Sigmoid colon (tissue), 6 donors: ENCODE measurements at regions not wholly inside any gene's neighbourhood (a gene's known extent, or its start where the extent isn't known, plus 50 kb on each side); places are given as distances from the start of the nearest gene placed in this dataset.

Experiments
- DNase-seq: peaks from one replicate; pipeline ENCODE4 v3.0.0-alpha.2; 2019
- H3K27ac ChIP-seq, 4 donors: fragments of 200-600 bp; sonication (generic); one replicate each; pipeline ENCODE4 v1.5.1; 2016 to 2019; ENCODE audit warnings: mild to moderate bottlenecking in 1 of 4
- H3K27me3 ChIP-seq, 3 donors: fragments of 200-600 bp; sonication (generic); one replicate each; pipeline ENCODE4 v1.5.1; 2019; ENCODE audit warnings: mild to moderate bottlenecking in 1 of 3
- H3K36me3 ChIP-seq, 4 donors: fragments of 200-600 bp; sonication (generic); one replicate each; pipeline ENCODE4 v1.5.1; 2016 to 2019
- H3K4me1 ChIP-seq, 4 donors: fragments of 200-600 bp; sonication (generic); one replicate each; pipeline ENCODE4 v1.5.1; 2017 to 2019
- H3K4me3 ChIP-seq, 4 donors: fragments of 200-600 bp; sonication (generic); one replicate each; pipeline ENCODE4 v1.5.1; 2017 to 2019; ENCODE audit warnings: mild to moderate bottlenecking in 2 of 4, moderate library complexity in 1 of 4
- H3K9me3 ChIP-seq, 4 donors: fragments of 200-600 bp in 3 of 4; sonication (generic) in 3 of 4; one replicate each; pipeline versions ENCODE4 v1.5.1 to v1.6.1; 2013 to 2019
- EP300 ChIP-seq, 4 donors: sonication (generic); formaldehyde crosslinking; IDR thresholded peaks; one replicate each; pipeline ENCODE4 v1.6.1; 2017; ENCODE audit warnings: antibody characterized with exemption in 4 of 4
- POLR2A ChIP-seq, 2 donors: fragments of 450-650 bp; IDR thresholded peaks; one replicate each; pipeline ENCODE4 v1.6.1; 2016; ENCODE audit warnings: antibody characterized with exemption in 2 of 2, mild to moderate bottlenecking in 2 of 2, moderate library complexity in 2 of 2
- POLR2AphosphoS5 ChIP-seq, 4 donors: sonication (generic); formaldehyde crosslinking; IDR thresholded peaks; one replicate each; pipeline ENCODE4 v1.6.1; 2017; ENCODE audit warnings: antibody characterized with exemption in 4 of 4
- WGBS, 2 donors: extraction: QIAGEN DNeasy Blood & Tissue Kit; methylation state at CpG; one replicate each; pipeline ENCODE4 v1.1.7; 2013; 5-methylcytosine and 5-hydroxymethylcytosine counted together
- intact Hi-C: fragments of 100-400 bp; cut with DNase I; formaldehyde crosslinking; loops from one replicate; pipeline ENCODE4 v1.15.1; 2023
- TF ChIP-seq, protein P1 (sequence below), 4 experiments: fragments of 450-650 bp in 3 of 4; fragments of 200-600 bp in 1 of 4; IDR thresholded peaks; one replicate each; pipeline ENCODE4 v1.5.1; 2016 to 2019; ENCODE audit warnings: antibody characterized with exemption in 4 of 4, mild to moderate bottlenecking in 3 of 4, moderate library complexity in 2 of 4
- donor health status: healthy with polysubstance abuse.
- donor health status: healthy.

DNA sequence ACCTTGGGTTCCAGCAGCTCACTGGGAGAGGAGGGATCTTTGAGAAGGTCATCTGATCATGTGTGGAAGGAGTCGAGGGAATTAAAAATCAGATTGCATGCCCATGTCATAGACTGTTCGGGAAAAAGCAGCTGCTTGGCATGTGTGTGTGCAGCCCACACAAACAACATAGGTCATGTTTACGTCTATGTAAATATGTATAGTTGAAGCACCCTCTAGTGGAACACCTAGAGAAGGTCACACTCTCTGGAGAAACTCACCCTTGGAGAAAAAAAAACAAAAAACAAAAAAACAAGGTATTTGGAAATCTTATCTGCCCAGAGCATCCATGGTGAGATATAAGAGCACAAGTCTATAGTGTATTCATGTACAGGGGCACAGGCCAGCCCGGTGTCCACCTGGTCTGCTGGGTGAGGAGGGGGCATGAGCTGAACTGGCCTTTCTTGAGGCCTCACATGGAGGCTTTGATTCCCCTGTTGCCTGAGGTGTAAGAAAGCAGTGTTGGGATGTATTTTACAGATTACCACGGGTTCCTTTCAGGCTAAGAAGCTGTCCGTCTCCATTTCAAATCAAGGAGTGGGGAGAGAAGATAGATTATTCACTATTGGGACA is 98.0 kb downstream of the NPY start:
- TF ChIP-seq POLR2AphosphoS5 (IDR thresholded peaks at IDR 0.05) (no peak), POLR2A (IDR thresholded peaks at IDR 0.05) (no peak), EP300 (IDR thresholded peaks at IDR 0.05) (no peak)
- TF ChIP-seq, protein P1, sequence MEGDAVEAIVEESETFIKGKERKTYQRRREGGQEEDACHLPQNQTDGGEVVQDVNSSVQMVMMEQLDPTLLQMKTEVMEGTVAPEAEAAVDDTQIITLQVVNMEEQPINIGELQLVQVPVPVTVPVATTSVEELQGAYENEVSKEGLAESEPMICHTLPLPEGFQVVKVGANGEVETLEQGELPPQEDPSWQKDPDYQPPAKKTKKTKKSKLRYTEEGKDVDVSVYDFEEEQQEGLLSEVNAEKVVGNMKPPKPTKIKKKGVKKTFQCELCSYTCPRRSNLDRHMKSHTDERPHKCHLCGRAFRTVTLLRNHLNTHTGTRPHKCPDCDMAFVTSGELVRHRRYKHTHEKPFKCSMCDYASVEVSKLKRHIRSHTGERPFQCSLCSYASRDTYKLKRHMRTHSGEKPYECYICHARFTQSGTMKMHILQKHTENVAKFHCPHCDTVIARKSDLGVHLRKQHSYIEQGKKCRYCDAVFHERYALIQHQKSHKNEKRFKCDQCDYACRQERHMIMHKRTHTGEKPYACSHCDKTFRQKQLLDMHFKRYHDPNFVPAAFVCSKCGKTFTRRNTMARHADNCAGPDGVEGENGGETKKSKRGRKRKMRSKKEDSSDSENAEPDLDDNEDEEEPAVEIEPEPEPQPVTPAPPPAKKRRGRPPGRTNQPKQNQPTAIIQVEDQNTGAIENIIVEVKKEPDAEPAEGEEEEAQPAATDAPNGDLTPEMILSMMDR (IDR thresholded peaks at IDR 0.05), result no peak
- no peaks in the 10 kb centered on the region for H3K36me3 ChIP-seq
- no peak overlapping the region for H3K27ac ChIP-seq
- DNase-seq, result no peak
- intact Hi-C loops, result no loop called here
- no peaks in the 10 kb centered on the region for H3K4me1 ChIP-seq
- WGBS, 2 donors, result 34 to 58% methylated on average over 6 of the region's 6 CpGs
- H3K9me3 ChIP-seq, result peaks cover 0 to 6% (median 0%) of the 10 kb centered on the region in 4 donors
- H3K4me3 ChIP-seq, result no peak overlapping the region
- H3K27me3 ChIP-seq, result no peaks in the 10 kb centered on the region

DNA sequence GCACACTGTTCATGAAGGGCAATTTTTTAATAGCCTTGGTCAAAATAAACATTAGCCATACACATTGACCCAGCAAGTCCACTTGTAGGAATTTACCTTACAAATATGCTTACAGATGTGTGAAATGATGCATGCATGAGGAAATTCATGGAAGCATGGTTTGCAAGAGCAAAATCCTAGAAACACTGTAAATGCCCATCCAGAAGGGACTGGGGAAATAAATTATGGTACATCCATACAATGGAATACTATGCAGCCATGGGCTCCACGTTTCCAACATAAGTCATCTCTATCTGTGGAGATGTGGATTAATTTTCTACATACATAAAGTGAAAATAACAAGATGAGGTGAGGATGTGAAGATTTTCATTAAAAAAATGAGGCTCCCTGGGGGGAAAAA is 99.1 kb downstream of the NPY start:
- no peak overlapping the region for H3K27ac ChIP-seq
- no peaks in the 10 kb centered on the region for H3K36me3 ChIP-seq
- 35 to 87% methylated on average over 1 of the region's 1 CpG for WGBS, 2 donors
- no peak for DNase-seq
- no peak overlapping the region for H3K4me3 ChIP-seq
- no peak for TF ChIP-seq EP300 (IDR thresholded peaks at IDR 0.05)
- TF ChIP-seq, protein P1 (IDR thresholded peaks at IDR 0.05), result no peak
- no peak for TF ChIP-seq POLR2AphosphoS5 (IDR thresholded peaks at IDR 0.05)
- TF ChIP-seq POLR2A (IDR thresholded peaks at IDR 0.05), result no peak
- H3K9me3 ChIP-seq, result peaks cover 0 to 6% (median 0%) of the 10 kb centered on the region in 4 donors
- no peaks in the 10 kb centered on the region for H3K27me3 ChIP-seq
- no peaks in the 10 kb centered on the region for H3K4me1 ChIP-seq
- intact Hi-C loops, result no loop called here

DNA sequence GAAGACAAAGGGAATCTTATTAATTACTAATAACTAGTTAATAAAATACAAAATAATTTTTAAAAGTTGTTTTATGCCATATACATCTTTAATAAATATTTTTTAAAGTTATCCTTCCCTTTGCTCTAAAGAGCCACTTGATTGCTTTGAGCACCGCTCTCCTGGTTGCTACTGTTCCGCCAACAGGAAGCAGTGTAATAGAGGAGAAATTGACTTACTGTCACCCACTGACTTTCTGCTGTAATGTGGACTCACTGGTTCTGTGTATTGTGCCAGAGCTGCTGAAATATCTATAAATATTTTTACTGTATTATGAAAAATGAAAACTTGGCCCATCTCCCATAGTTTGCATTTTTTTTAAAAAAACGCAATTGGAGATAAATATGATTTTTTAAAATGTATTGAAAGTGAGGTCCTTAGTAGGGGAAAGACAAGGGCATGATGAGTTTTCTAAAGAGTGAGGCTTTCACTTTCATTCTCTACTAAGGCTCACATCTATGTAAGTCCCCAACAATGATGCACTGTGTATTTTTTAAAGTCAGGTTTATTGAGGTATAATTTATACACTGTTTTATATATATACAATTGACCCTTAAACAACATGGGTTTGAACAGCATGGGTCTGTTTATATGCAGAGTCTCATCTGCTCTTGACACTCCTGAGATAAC is 100.5 kb downstream of the NPY start:
- Histone ChIP-seq H3K9me3 (peaks cover 0 to 6% (median 0%) of the 10 kb centered on the region in 4 donors), H3K27me3 (no peaks in the 10 kb centered on the region), H3K4me3 (no peak overlapping the region), H3K27ac (no peak overlapping the region), H3K36me3 (no peaks in the 10 kb centered on the region), H3K4me1 (no peaks in the 10 kb centered on the region)
- TF ChIP-seq POLR2AphosphoS5 (IDR thresholded peaks at IDR 0.05) (no peak), EP300 (IDR thresholded peaks at IDR 0.05) (no peak), POLR2A (IDR thresholded peaks at IDR 0.05) (no peak)
- TF ChIP-seq, protein P1 (IDR thresholded peaks at IDR 0.05), result no peak
- no peak for DNase-seq
- WGBS, 2 donors, result 70 to 80% methylated on average over 3 of the region's 3 CpGs
- intact Hi-C loops, result no loop called here

DNA sequence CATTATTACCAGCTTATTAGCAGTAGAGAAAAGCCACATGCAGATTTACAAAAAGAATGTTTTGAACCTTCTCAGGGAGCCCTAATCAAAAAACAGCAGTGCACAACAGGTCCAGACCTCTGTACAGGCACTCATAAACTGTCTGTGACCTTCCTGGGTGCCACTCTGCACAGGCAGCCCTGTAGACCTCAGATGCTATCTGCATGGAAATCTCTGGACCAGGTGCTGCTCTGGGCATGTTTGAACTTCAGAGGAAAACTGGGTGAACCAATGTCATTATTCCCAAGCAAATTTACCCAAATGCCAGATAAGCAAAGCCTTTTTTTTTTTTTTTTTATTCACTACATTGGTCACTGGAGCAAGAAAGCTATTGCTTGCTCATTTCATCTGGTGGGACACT is 104.2 kb downstream of the NPY start:
- intact Hi-C loops, result no loop called here

More for the DNA sequence above, 104.2 kb downstream of the NPY start:
- DNase-seq, result no peak
- Histone ChIP-seq H3K36me3 (no peaks in the 10 kb centered on the region), H3K27me3 (no peaks in the 10 kb centered on the region), H3K9me3 (peaks cover 0 to 2% (median 0%) of the 10 kb centered on the region in 4 donors), H3K4me1 (no peaks in the 10 kb centered on the region), H3K27ac (no peak overlapping the region), H3K4me3 (no peak overlapping the region)
- TF ChIP-seq EP300 (IDR thresholded peaks at IDR 0.05), result no peak
- TF ChIP-seq, protein P1 (IDR thresholded peaks at IDR 0.05), result no peak
- TF ChIP-seq POLR2A (IDR thresholded peaks at IDR 0.05), result no peak
- no peak for TF ChIP-seq POLR2AphosphoS5 (IDR thresholded peaks at IDR 0.05)
